Neuronal stem cell (in vitro differentiated cells): ENCODE measurements at regions not wholly inside any gene's neighbourhood (a gene's known extent, or its start where the extent isn't known, plus 50 kb on each side); places are given as distances from the start of the nearest gene placed in this dataset.

Source experiments
- DNase-seq: peaks from one replicate; pipeline ENCODE4 v3.0.0-alpha.2; 2013; ENCODE audit warnings: low spot score
- H2AFZ ChIP-seq: one replicate; pipeline ENCODE4 v1.6.1; 2013; ENCODE audit warnings: mild to moderate bottlenecking, low read length, inconsistent platforms
- H2AK5ac ChIP-seq: 2 replicates; pipeline ENCODE4 v1.6.1; 2013; ENCODE audit warnings: low read depth, mild to moderate bottlenecking, inconsistent platforms, low read length, moderate library complexity, mixed read lengths
- H2BK120ac ChIP-seq: 2 replicates; pipeline ENCODE4 v1.6.1; 2013; ENCODE audit warnings: low read depth, mild to moderate bottlenecking, inconsistent platforms, low read length, moderate library complexity, mixed read lengths
- H2BK12ac ChIP-seq: one replicate; pipeline ENCODE4 v1.6.1; 2013; ENCODE audit warnings: low read length, inconsistent platforms
- H2BK15ac ChIP-seq: 2 replicates; pipeline ENCODE4 v1.6.1; 2013; ENCODE audit warnings: mild to moderate bottlenecking, low read length, inconsistent platforms, mixed read lengths
- H2BK5ac ChIP-seq: one replicate; pipeline ENCODE4 v1.6.1; 2013; ENCODE audit warnings: inconsistent platforms, mild to moderate bottlenecking, low read length, moderate library complexity
- H3K14ac ChIP-seq: one replicate; pipeline ENCODE4 v1.6.1; 2013; ENCODE audit warnings: low read length, inconsistent platforms
- H3K18ac ChIP-seq: 2 replicates; pipeline ENCODE4 v1.6.1; 2013; ENCODE audit warnings: low read length, inconsistent platforms
- H3K23ac ChIP-seq: 2 replicates; pipeline ENCODE4 v1.6.1; 2013; ENCODE audit warnings: low read depth, mild to moderate bottlenecking, mixed read lengths, low read length, inconsistent platforms; ENCODE audit not compliant: poor library complexity
- H3K27ac ChIP-seq: replicated peaks from 3 replicates; pipeline ENCODE4 v1.5.1; 2013; ENCODE audit warnings: low read length, inconsistent platforms
- H3K27me3 ChIP-seq, 3 experiments: 2 replicates each; pipeline ENCODE4 v1.6.1; 2013; ENCODE audit warnings: low read length in 3 of 3, mild to moderate bottlenecking in 2 of 3, inconsistent platforms in 1 of 3, low read depth in 1 of 3, mixed read lengths in 1 of 3, moderate library complexity in 1 of 3; ENCODE audit not compliant: control insufficient read depth in 3 of 3, insufficient read depth in 3 of 3
- H3K36me3 ChIP-seq, 2 donors: replicated peaks in 1 of 2; 2 replicates each; pipeline ENCODE4 v1.6.1; 2013; ENCODE audit warnings: low read length in 2 of 2; ENCODE audit not compliant: control insufficient read depth in 2 of 2, insufficient read depth in 2 of 2
- H3K4ac ChIP-seq: 2 replicates; pipeline ENCODE4 v1.6.1; 2013; ENCODE audit warnings: inconsistent platforms, mild to moderate bottlenecking, low read length, moderate library complexity
- H3K4me1 ChIP-seq, 2 donors: 1 replicate in 1 of 2; 2 replicates in 1 of 2; pipeline ENCODE4 v1.6.1; 2013; ENCODE audit warnings: low read length in 2 of 2, low read depth in 1 of 2; ENCODE audit not compliant: control insufficient read depth in 2 of 2, insufficient read depth in 1 of 2
- H3K4me2 ChIP-seq: one replicate; pipeline ENCODE4 v1.6.1; 2013; ENCODE audit warnings: mild to moderate bottlenecking, low read length, inconsistent platforms; ENCODE audit not compliant: insufficient read depth, poor library complexity, severe bottlenecking
- H3K4me3 ChIP-seq, 2 donors: 2 replicates each; pipeline ENCODE4 v1.5.1; 2013; ENCODE audit warnings: low read length in 2 of 2, mild to moderate bottlenecking in 2 of 2, inconsistent platforms in 1 of 2, moderate library complexity in 1 of 2
- H3K79me1 ChIP-seq: one replicate; pipeline ENCODE4 v1.6.1; 2013; ENCODE audit warnings: low read depth, mild to moderate bottlenecking, inconsistent platforms, low read length, moderate library complexity
- H3K9ac ChIP-seq: one replicate; pipeline ENCODE4 v1.6.1; 2013; ENCODE audit warnings: mild to moderate bottlenecking, low read depth, low read length, inconsistent platforms; ENCODE audit not compliant: poor library complexity
- H3K9me3 ChIP-seq, 2 donors: replicated peaks in 1 of 2; 2 replicates each; pipeline versions ENCODE3 to v1.6.1; 2013; ENCODE audit warnings: low read length in 2 of 2, mild to moderate bottlenecking in 2 of 2, inconsistent platforms in 1 of 2, low read depth in 1 of 2, mixed read lengths in 1 of 2, moderate library complexity in 1 of 2; ENCODE audit not compliant: control insufficient read depth in 2 of 2, insufficient read depth in 1 of 2
- H4K8ac ChIP-seq: one replicate; pipeline ENCODE4 v1.6.1; 2013; ENCODE audit warnings: low read depth, mild to moderate bottlenecking, inconsistent platforms, low read length, moderate library complexity
- H4K91ac ChIP-seq: one replicate; pipeline ENCODE4 v1.6.1; 2013; ENCODE audit warnings: low read length, low read depth, mild to moderate bottlenecking, inconsistent platforms; ENCODE audit not compliant: poor library complexity
- WGBS, 2 donors: extraction: QIAGEN DNeasy Blood & Tissue Kit; methylation state at CpG; one replicate each; pipeline ENCODE4 v1.1.7; 2013; ENCODE audit warnings: missing lambda C conversion rate in 2 of 2, mixed read lengths in 1 of 2; ENCODE audit not compliant: insufficient read length in 2 of 2, insufficient replicate concordance in 1 of 2; ENCODE audit errors: extremely low coverage in 2 of 2; 5-methylcytosine and 5-hydroxymethylcytosine counted together

DNA sequence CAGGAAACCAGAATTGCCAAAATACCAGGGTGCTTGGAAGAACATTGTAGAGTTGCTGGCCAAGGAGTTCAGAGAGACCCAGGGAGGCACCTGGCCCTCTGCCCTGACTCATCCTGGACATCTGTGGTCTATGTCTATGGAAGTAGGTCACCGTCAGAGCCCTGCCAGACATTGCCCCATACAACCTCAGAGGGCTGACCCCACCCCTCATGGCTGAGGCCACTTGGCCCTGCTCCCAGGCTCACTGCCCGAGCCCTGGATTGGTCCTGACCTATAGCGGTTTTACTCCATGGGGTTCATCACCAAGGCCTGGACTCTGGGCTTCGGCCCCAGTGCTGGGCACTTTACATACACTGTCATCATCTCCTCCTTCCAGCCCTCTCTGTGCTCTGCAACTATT is 233.1 kb downstream of the PTPRU start:
- peaks cover 0 to 14% (median 0%) of the 10 kb centered on the region in 3 experiments for H3K27me3 ChIP-seq
- H3K4ac ChIP-seq, result no peak overlapping the region
- no peak overlapping the region for H2AK5ac ChIP-seq
- no peaks in the 10 kb centered on the region for H3K36me3 ChIP-seq
- no peak overlapping the region for H3K4me3 ChIP-seq
- H3K14ac ChIP-seq, result no peak overlapping the region
- no peak overlapping the region for H2BK120ac ChIP-seq
- H3K9me3 ChIP-seq, result no peaks in the 10 kb centered on the region
- H3K18ac ChIP-seq, result no peak overlapping the region
- no peak overlapping the region for H4K91ac ChIP-seq
- no peak overlapping the region for H4K8ac ChIP-seq
- no peak overlapping the region for H2BK12ac ChIP-seq
- H3K79me1 ChIP-seq, result no peaks in the 10 kb centered on the region
- no peak overlapping the region for H3K23ac ChIP-seq
- no peak for DNase-seq
- no peak overlapping the region for H3K27ac ChIP-seq
- H3K4me1 ChIP-seq, result peaks cover 0 to 2% of the 10 kb centered on the region in 2 donors
- no peak overlapping the region for H3K4me2 ChIP-seq
- no CpG with 5 or more reads among the region's 4 CpGs for WGBS, 2 donors
- H2BK15ac ChIP-seq, result no peak overlapping the region
- no peak overlapping the region for H2AFZ ChIP-seq
- no peak overlapping the region for H3K9ac ChIP-seq
- no peak overlapping the region for H2BK5ac ChIP-seq

GRCh38 chr1:29467989-29468900 is 231.9 kb downstream of the PTPRU start:
- H4K91ac ChIP-seq, result no peak overlapping the region
- peaks cover 0 to 2% of the 10 kb centered on the region in 2 donors for H3K4me1 ChIP-seq
- H2BK5ac ChIP-seq, result no peak overlapping the region
- no peak overlapping the region for H3K27ac ChIP-seq
- H2BK12ac ChIP-seq, result no peak overlapping the region
- no peaks in the 10 kb centered on the region for H3K9me3 ChIP-seq
- no CpG with 5 or more reads among the region's 10 CpGs for WGBS, 2 donors
- no peak overlapping the region for H2AFZ ChIP-seq
- H2BK120ac ChIP-seq, result no peak overlapping the region
- no peak overlapping the region for H2AK5ac ChIP-seq
- DNase-seq, result no peak
- H4K8ac ChIP-seq, result no peak overlapping the region
- no peak overlapping the region for H2BK15ac ChIP-seq
- no peak overlapping the region for H3K4me2 ChIP-seq
- H3K36me3 ChIP-seq, result no peaks in the 10 kb centered on the region
- no peak overlapping the region for H3K14ac ChIP-seq
- H3K27me3 ChIP-seq, result peaks cover 0 to 13% (median 0%) of the 10 kb centered on the region in 3 experiments
- no peak overlapping the region for H3K18ac ChIP-seq
- no peak overlapping the region for H3K9ac ChIP-seq
- H3K4me3 ChIP-seq, result no peak overlapping the region
- no peak overlapping the region for H3K4ac ChIP-seq
- H3K79me1 ChIP-seq, result no peaks in the 10 kb centered on the region
- no peak overlapping the region for H3K23ac ChIP-seq

GRCh38 chr1:29466258-29466657 is 229.9 kb downstream of the PTPRU start:
- Histone ChIP-seq H4K91ac (no peak overlapping the region), H3K36me3 (no peaks in the 10 kb centered on the region), H3K4ac (no peak overlapping the region), H3K27me3 (no peaks in the 10 kb centered on the region), H3K4me1 (no peaks in the 10 kb centered on the region), H3K9me3 (no peaks in the 10 kb centered on the region), H3K27ac (no peak overlapping the region), H2BK5ac (no peak overlapping the region), H3K14ac (no peak overlapping the region), H2AFZ (no peak overlapping the region), H3K4me2 (no peak overlapping the region), H3K4me3 (no peak overlapping the region), H3K23ac (no peak overlapping the region), H3K79me1 (no peaks in the 10 kb centered on the region), H4K8ac (no peak overlapping the region), H2BK12ac (no peak overlapping the region), H2BK120ac (no peak overlapping the region), H3K18ac (no peak overlapping the region), H3K9ac (no peak overlapping the region), H2BK15ac (no peak overlapping the region), H2AK5ac (no peak overlapping the region)
- no peak for DNase-seq
- WGBS, 2 donors, result no CpG with 5 or more reads among the region's 3 CpGs

- no peak for DNase-seq
- Histone ChIP-seq H4K8ac (no peak overlapping the region), H3K23ac (no peak overlapping the region), H2BK12ac (no peak overlapping the region), H3K27ac (no peak overlapping the region), H2AK5ac (no peak overlapping the region), H3K18ac (no peak overlapping the region), H4K91ac (no peak overlapping the region), H2BK15ac (no peak overlapping the region), H2BK120ac (no peak overlapping the region), H2AFZ (no peak overlapping the region), H3K4me3 (no peak overlapping the region), H3K4me1 (no peaks in the 10 kb centered on the region), H3K27me3 (no peaks in the 10 kb centered on the region), H3K9ac (no peak overlapping the region), H3K9me3 (no peaks in the 10 kb centered on the region), H2BK5ac (no peak overlapping the region), H3K36me3 (no peaks in the 10 kb centered on the region), H3K79me1 (no peaks in the 10 kb centered on the region), H3K4ac (no peak overlapping the region), H3K4me2 (no peak overlapping the region), H3K14ac (no peak overlapping the region)
- no CpG with 5 or more reads among the region's 4 CpGs for WGBS, 2 donors
Observed at GRCh38 chr1:29465755-29466154, 229.4 kb downstream of the PTPRU start.
